Neural crest cell (in vitro differentiated cells): ENCODE measurements at regions not wholly inside any gene's neighbourhood (a gene's known extent, or its start where the extent isn't known, plus 50 kb on each side); places are given as distances from the start of the nearest gene placed in this dataset.

Experiments
- DNase-seq: peaks from one replicate; pipeline ENCODE4 v3.0.0; 2021; ENCODE audit warnings: low read depth, mixed read lengths, low spot score
- H3K27ac Mint-ChIP-seq: one replicate; pipeline ENCODE4 v1.8.0; 2021; ENCODE audit warnings: mild to moderate bottlenecking, mixed read lengths; ENCODE audit not compliant: unreplicated experiment
- H3K27me3 Mint-ChIP-seq: 2 replicates; pipeline ENCODE4 v1.8.0; 2021; ENCODE audit warnings: low read depth, mild to moderate bottlenecking, mixed read lengths
- H3K36me3 Mint-ChIP-seq: 2 replicates; pipeline ENCODE4 v1.8.0; 2021; ENCODE audit warnings: low read depth, mild to moderate bottlenecking, mixed read lengths
- H3K4me1 Mint-ChIP-seq: 2 replicates; pipeline ENCODE4 v1.8.0; 2021; ENCODE audit warnings: mixed read lengths
- H3K4me3 Mint-ChIP-seq: one replicate; pipeline ENCODE4 v1.8.0; 2021; ENCODE audit warnings: mild to moderate bottlenecking, mixed read lengths
- H3K9me3 Mint-ChIP-seq: 2 replicates; pipeline ENCODE4 v1.8.0; 2021; ENCODE audit warnings: mixed read lengths
- CTCF ChIP-seq: fragments of 200-600 bp; sonication (generic); conservative IDR thresholded peaks from 2 replicates; pipeline ENCODE4 v1.5.0; 2021; ENCODE audit warnings: antibody characterized with exemption, mild to moderate bottlenecking

- Mint-ChIP-seq H3K9me3 (peaks cover 2% of the 10 kb centered on the region), H3K27ac (no peak overlapping the region), H3K36me3 (no peaks in the 10 kb centered on the region), H3K27me3 (no peaks in the 10 kb centered on the region), H3K4me3 (no peak overlapping the region), H3K4me1 (peaks cover 40% of the 10 kb centered on the region)
- TF ChIP-seq CTCF: no peak
- DNase-seq: no peak
These were observed 60.6 kb downstream of the PABIR2 start for GRCh38 chrX:134736356-134736755.

- Mint-ChIP-seq H3K4me1 (peaks cover 40% of the 10 kb centered on the region), H3K27me3 (no peaks in the 10 kb centered on the region), H3K9me3 (no peaks in the 10 kb centered on the region), H3K36me3 (no peaks in the 10 kb centered on the region), H3K4me3 (no peak overlapping the region), H3K27ac (no peak overlapping the region)
- no peak for DNase-seq
- no peak for TF ChIP-seq CTCF
These were observed 62.0 kb downstream of the PABIR2 start for GRCh38 chrX:134735015-134735414.

- Mint-ChIP-seq H3K4me1 (peaks cover 40% of the 10 kb centered on the region), H3K4me3 (no peak overlapping the region), H3K27ac (peak overlapping the region; percentile 35), H3K36me3 (no peaks in the 10 kb centered on the region), H3K9me3 (no peaks in the 10 kb centered on the region), H3K27me3 (no peaks in the 10 kb centered on the region)
- TF ChIP-seq CTCF: no peak
- DNase-seq: no peak
These were observed 62.5 kb downstream of the PABIR2 start for GRCh38 chrX:134734466-134734952.

GRCh38 chrX:134733591-134733990, 63.4 kb downstream of the PABIR2 start:
- TF ChIP-seq CTCF: no peak
- DNase-seq: no peak
- H3K9me3 Mint-ChIP-seq: no peaks in the 10 kb centered on the region
- no peaks in the 10 kb centered on the region for H3K36me3 Mint-ChIP-seq
- H3K4me3 Mint-ChIP-seq: no peak overlapping the region
- H3K27me3 Mint-ChIP-seq: no peaks in the 10 kb centered on the region
- H3K27ac Mint-ChIP-seq: peak overlapping the region; percentile 72
- H3K4me1 Mint-ChIP-seq: peaks cover 36% of the 10 kb centered on the region

GRCh38 chrX:134732676-134733075, 64.3 kb downstream of the PABIR2 start:
- Mint-ChIP-seq H3K4me3 (no peak overlapping the region), H3K27me3 (no peaks in the 10 kb centered on the region), H3K9me3 (no peaks in the 10 kb centered on the region), H3K27ac (peak overlapping the region; percentile 40), H3K36me3 (no peaks in the 10 kb centered on the region), H3K4me1 (peaks cover 31% of the 10 kb centered on the region)
- TF ChIP-seq CTCF: no peak
- DNase-seq: no peak

GRCh38 chrX:134732152-134732551, 64.9 kb downstream of the PABIR2 start:
- no peaks in the 10 kb centered on the region for H3K9me3 Mint-ChIP-seq
- H3K4me3 Mint-ChIP-seq: no peak overlapping the region
- H3K4me1 Mint-ChIP-seq: peaks cover 30% of the 10 kb centered on the region
- H3K27me3 Mint-ChIP-seq: no peaks in the 10 kb centered on the region
- no peak for DNase-seq
- no peaks in the 10 kb centered on the region for H3K36me3 Mint-ChIP-seq
- no peak for TF ChIP-seq CTCF
- H3K27ac Mint-ChIP-seq: no peak overlapping the region
